H9 (cell line): ENCODE measurements at regions not wholly inside any gene's neighbourhood (a gene's known extent, or its start where the extent isn't known, plus 50 kb on each side); places are given as distances from the start of the nearest gene placed in this dataset.

Experiments used
- DNase-seq: peaks from one replicate; pipeline ENCODE4 v3.0.0-alpha.2; 2017
- H2AFZ ChIP-seq: one replicate; pipeline ENCODE4 v1.6.1; 2013; ENCODE audit warnings: mild to moderate bottlenecking, low read length, control low read depth, moderate library complexity
- H2AK5ac ChIP-seq: 2 replicates; pipeline ENCODE4 v1.6.1; 2013; ENCODE audit warnings: low read length, control low read depth, mixed read lengths; ENCODE audit not compliant: insufficient read length
- H2BK120ac ChIP-seq: one replicate; pipeline ENCODE4 v1.6.1; 2013; ENCODE audit warnings: low read depth, mild to moderate bottlenecking, low read length, control low read depth, inconsistent platforms; ENCODE audit not compliant: poor library complexity, severe bottlenecking
- H2BK12ac ChIP-seq: 2 replicates; pipeline ENCODE4 v1.6.1; 2013; ENCODE audit warnings: low read length, control low read depth, mixed read lengths, low read depth; ENCODE audit not compliant: insufficient read length
- H2BK15ac ChIP-seq: 2 replicates; pipeline ENCODE4 v1.6.1; 2013; ENCODE audit warnings: low read depth, low read length, control low read depth
- H2BK20ac ChIP-seq: one replicate; pipeline ENCODE4 v1.6.1; 2013; ENCODE audit warnings: low read depth, mild to moderate bottlenecking, low read length, control low read depth, inconsistent platforms; ENCODE audit not compliant: poor library complexity, severe bottlenecking
- H2BK5ac ChIP-seq: 2 replicates; pipeline ENCODE4 v1.6.1; 2013; ENCODE audit warnings: low read length, control low read depth, mixed read lengths; ENCODE audit not compliant: insufficient read length
- H3K14ac ChIP-seq: 2 replicates; pipeline ENCODE4 v1.6.1; 2013; ENCODE audit warnings: low read length, control low read depth; ENCODE audit not compliant: insufficient read depth
- H3K18ac ChIP-seq: 2 replicates; pipeline ENCODE4 v1.6.1; 2013; ENCODE audit warnings: low read depth, mild to moderate bottlenecking, mixed read lengths, low read length, control low read depth; ENCODE audit not compliant: insufficient read length
- H3K23ac ChIP-seq: 2 replicates; pipeline ENCODE4 v1.6.1; 2013; ENCODE audit warnings: low read length, control low read depth, mixed read lengths, low read depth; ENCODE audit not compliant: insufficient read length
- H3K23me2 ChIP-seq: 2 replicates; pipeline ENCODE4 v1.6.1; 2013; ENCODE audit warnings: low read depth, mild to moderate bottlenecking, mixed read lengths, low read length, control low read depth; ENCODE audit not compliant: insufficient read length, poor library complexity, severe bottlenecking
- H3K27ac ChIP-seq: 2 replicates; pipeline ENCODE4 v1.5.1; 2013; ENCODE audit warnings: low read length, control low read depth, mixed read lengths, low read depth; ENCODE audit not compliant: insufficient read length
- H3K27me3 ChIP-seq: 2 replicates; pipeline ENCODE4 v1.6.1; 2013; ENCODE audit warnings: low read length, control low read depth, inconsistent platforms; ENCODE audit not compliant: insufficient read depth
- H3K4ac ChIP-seq: 2 replicates; pipeline ENCODE4 v1.6.1; 2013; ENCODE audit warnings: low read depth, mild to moderate bottlenecking, control low read depth, inconsistent platforms, low read length, moderate library complexity
- H3K4me1 ChIP-seq: 2 replicates; pipeline ENCODE4 v1.6.1; 2013; ENCODE audit warnings: low read length, control low read depth, inconsistent platforms; ENCODE audit not compliant: insufficient read depth
- H3K4me2 ChIP-seq: 2 replicates; pipeline ENCODE4 v1.6.1; 2013; ENCODE audit warnings: low read length, control low read depth, mixed read lengths; ENCODE audit not compliant: insufficient read length, insufficient read depth
- H3K56ac ChIP-seq: 2 replicates; pipeline ENCODE4 v1.6.1; 2013; ENCODE audit warnings: low read depth, mild to moderate bottlenecking, mixed read lengths, low read length, control low read depth; ENCODE audit not compliant: insufficient read length
- H3K79me1 ChIP-seq: 2 replicates; pipeline ENCODE4 v1.6.1; 2013; ENCODE audit warnings: low read depth, mild to moderate bottlenecking, moderate library complexity, low read length, control low read depth, inconsistent platforms; ENCODE audit not compliant: insufficient read depth, poor library complexity, severe bottlenecking
- H3K79me2 ChIP-seq: 2 replicates; pipeline ENCODE4 v1.6.1; 2013; ENCODE audit warnings: low read length, control low read depth, inconsistent platforms; ENCODE audit not compliant: insufficient read depth
- H3K9ac ChIP-seq: 2 replicates; pipeline ENCODE4 v1.6.1; 2013; ENCODE audit warnings: low read length, control low read depth, mixed read lengths; ENCODE audit not compliant: insufficient read length; ENCODE audit errors: extremely low read depth
- H3K9me3 ChIP-seq: one replicate; pipeline ENCODE4 v1.6.1; 2013; ENCODE audit warnings: low read depth, low read length, inconsistent platforms; ENCODE audit not compliant: control insufficient read depth
- H3T11ph ChIP-seq: one replicate; pipeline ENCODE4 v1.6.1; 2013; ENCODE audit warnings: mild to moderate bottlenecking, low read length, control low read depth, inconsistent platforms
- H4K20me1 ChIP-seq: one replicate; pipeline ENCODE4 v1.6.1; 2013; ENCODE audit not compliant: control insufficient read depth, insufficient read length, insufficient read depth
- H4K5ac ChIP-seq: 2 replicates; pipeline ENCODE4 v1.6.1; 2013; ENCODE audit warnings: low read depth, mild to moderate bottlenecking, mixed read lengths, low read length, control low read depth; ENCODE audit not compliant: insufficient read length
- H4K8ac ChIP-seq: replicated peaks from 2 replicates; pipeline ENCODE4 v1.6.1; 2013; ENCODE audit warnings: low read length, control low read depth, mixed read lengths, low read depth; ENCODE audit not compliant: insufficient read length
- H4K91ac ChIP-seq: 2 replicates; pipeline ENCODE4 v1.6.1; 2013; ENCODE audit warnings: low read depth, mild to moderate bottlenecking, moderate library complexity, mixed read lengths, low read length, control low read depth; ENCODE audit not compliant: insufficient read length
- H3K27ac Mint-ChIP-seq, 3 experiments: 2 replicates in 2 of 3; 3 replicates in 1 of 3; pipeline ENCODE4 v1.8.0; 2020 to 2021; ENCODE audit warnings: mixed read lengths in 3 of 3, mild to moderate bottlenecking in 1 of 3, moderate library complexity in 1 of 3
- H3K27me3 Mint-ChIP-seq: 2 replicates; pipeline ENCODE4 v1.8.0; 2021; ENCODE audit warnings: low read depth, mild to moderate bottlenecking, moderate library complexity, mixed read lengths
- H3K36me3 Mint-ChIP-seq, 3 experiments: 2 replicates in 2 of 3; 3 replicates in 1 of 3; pipeline ENCODE4 v1.8.0; 2020 to 2021; ENCODE audit warnings: low read depth in 3 of 3, mixed read lengths in 3 of 3; ENCODE audit not compliant: insufficient read depth in 1 of 3
- H3K4me1 Mint-ChIP-seq, 2 experiments: 2 replicates each; pipeline ENCODE4 v1.8.0; 2020; ENCODE audit warnings: mixed read lengths in 2 of 2
- H3K4me3 Mint-ChIP-seq, 2 experiments: 2 replicates in 1 of 2; 3 replicates in 1 of 2; pipeline ENCODE4 v1.8.0; 2020 to 2021; ENCODE audit warnings: mild to moderate bottlenecking in 2 of 2, mixed read lengths in 2 of 2, moderate library complexity in 1 of 2
- H3K9me3 Mint-ChIP-seq, 2 experiments: 2 replicates in 1 of 2; 3 replicates in 1 of 2; pipeline ENCODE4 v1.8.0; 2020; ENCODE audit warnings: mild to moderate bottlenecking in 2 of 2, mixed read lengths in 2 of 2, moderate library complexity in 1 of 2
- CTCF ChIP-seq: fragments of 200-600 bp; sonication (generic); conservative IDR thresholded peaks from 3 replicates; pipeline ENCODE4 v1.8.0; 2021; ENCODE audit warnings: antibody characterized with exemption, mild to moderate bottlenecking
- WGBS: extraction: QIAGEN DNeasy Blood & Tissue Kit; methylation state at CpG from one replicate; pipeline ENCODE4 v1.1.7; 2013; ENCODE audit warnings: missing lambda C conversion rate, low lambda C conversion rate, mixed read lengths; ENCODE audit not compliant: insufficient read length; ENCODE audit errors: extremely low coverage; 5-methylcytosine and 5-hydroxymethylcytosine counted together

- no peak overlapping the region for H2BK5ac ChIP-seq
- H4K8ac ChIP-seq, result no peak overlapping the region
- H3T11ph ChIP-seq, result no peak overlapping the region
- Mint-ChIP-seq H3K27me3 (no peaks in the 10 kb centered on the region), H3K4me1 (peaks cover 24 to 25% of the 10 kb centered on the region in 2 experiments), H3K27ac (no peak overlapping the region), H3K36me3 (peaks cover 1 to 15% (median 9%) of the 10 kb centered on the region in 3 experiments), H3K9me3 (peaks cover 7 to 15% of the 10 kb centered on the region in 2 experiments), H3K4me3 (no peak overlapping the region)
- DNase-seq, result no peak
- no peaks in the 10 kb centered on the region for H3K79me1 ChIP-seq
- H3K23me2 ChIP-seq, result no peaks in the 10 kb centered on the region
- WGBS, result no CpG with 5 or more reads among the region's 3 CpGs
- H3K4me2 ChIP-seq, result no peak overlapping the region
- no peak overlapping the region for H2BK120ac ChIP-seq
- no peak for TF ChIP-seq CTCF
- no peak overlapping the region for H3K9ac ChIP-seq
- H3K4me1 ChIP-seq, result no peaks in the 10 kb centered on the region; the same call in 1 of the 2 replicates
- H3K14ac ChIP-seq, result no peak overlapping the region
- no peak overlapping the region for H4K91ac ChIP-seq
- H4K20me1 ChIP-seq, result no peaks in the 10 kb centered on the region
- no peak overlapping the region for H2AK5ac ChIP-seq
- H2BK12ac ChIP-seq, result no peak overlapping the region
- H3K56ac ChIP-seq, result no peak overlapping the region
- H3K27me3 ChIP-seq, result no peaks in the 10 kb centered on the region
- no peaks in the 10 kb centered on the region for H3K9me3 ChIP-seq
- no peak overlapping the region for H3K18ac ChIP-seq
- no peak overlapping the region for H2BK15ac ChIP-seq
- no peak overlapping the region for H3K4ac ChIP-seq
- H2AFZ ChIP-seq, result no peak overlapping the region
- H3K27ac ChIP-seq, result no peak overlapping the region
- no peak overlapping the region for H2BK20ac ChIP-seq
- no peaks in the 10 kb centered on the region for H3K79me2 ChIP-seq
- no peak overlapping the region for H4K5ac ChIP-seq
- no peak overlapping the region for H3K23ac ChIP-seq
These were observed 720.6 kb downstream of the RWDD3 start for GRCh38 chr1:95954585-95954984.
